Gastrocnemius medialis (tissue), 4 donors: ENCODE measurements at regions not wholly inside any gene's neighbourhood (a gene's known extent, or its start where the extent isn't known, plus 50 kb on each side); places are given as distances from the start of the nearest gene placed in this dataset.

Experiments used
- ATAC-seq, 2 donors: fragments of 150-250 bp; one replicate each; pipeline ENCODE4 v1.9.1; 2016
- DNase-seq, 2 donors: peaks; one replicate each; pipeline ENCODE4 v3.0.0-alpha.2; 2019
- H3K27ac ChIP-seq, 4 donors: fragments of 200-600 bp; sonication (generic); 1 replicate in 1 of 4; 2 replicates in 3 of 4; pipeline ENCODE4 v1.5.1; 2016 to 2018; ENCODE audit warnings: mild to moderate bottlenecking in 2 of 4, moderate library complexity in 1 of 4
- H3K27me3 ChIP-seq, 3 donors: fragments of 200-600 bp; sonication (generic) in 2 of 3; 1 replicate in 1 of 3; 2 replicates in 2 of 3; pipeline versions ENCODE4 v1.5.1 to v1.6.0; 2016 to 2019; ENCODE audit warnings: mild to moderate bottlenecking in 1 of 3, moderate library complexity in 1 of 3
- H3K36me3 ChIP-seq, 2 donors: fragments of 200-600 bp; sonication (generic) in 1 of 2; one replicate each; pipeline ENCODE4 v1.5.1; 2017 to 2018
- H3K4me1 ChIP-seq, 2 donors: fragments of 200-600 bp; sonication (generic) in 1 of 2; one replicate each; pipeline ENCODE4 v1.5.1; 2016 to 2017; ENCODE audit warnings: mild to moderate bottlenecking in 2 of 2
- H3K4me3 ChIP-seq, 4 donors: fragments of 200-600 bp; sonication (generic) in 3 of 4; 1 replicate in 1 of 4; 2 replicates in 3 of 4; pipeline ENCODE4 v1.5.1; 2016 to 2019; ENCODE audit warnings: mild to moderate bottlenecking in 2 of 4
- H3K9me3 ChIP-seq, 3 donors: fragments of 200-600 bp; sonication (generic) in 2 of 3; 1 replicate in 1 of 3; 2 replicates in 2 of 3; pipeline ENCODE4 v1.5.1; 2016 to 2019
- POLR2A ChIP-seq, 2 donors: fragments of 450-650 bp; IDR thresholded peaks; one replicate each; pipeline ENCODE4 v1.6.1; 2017; ENCODE audit warnings: antibody characterized with exemption in 2 of 2, mild to moderate bottlenecking in 2 of 2, moderate library complexity in 2 of 2
- in situ Hi-C, 4 donors: fragments of 200-750 bp; cut with MboI; loops; one replicate each; pipeline versions ENCODE4 v1.15.0 to v1.8.0; 2017; ENCODE audit warnings: low sequenced_read_pairs in 4 of 4
- intact Hi-C: fragments of 100-400 bp; cut with DNase I; formaldehyde crosslinking; loops from one replicate; pipeline ENCODE4 v1.15.1; 2023; ENCODE audit warnings: low total_unique reads
- TF ChIP-seq, protein P1 (sequence below), 5 experiments: fragments of 450-650 bp in 3 of 5; fragments of 200-600 bp in 2 of 5; sonication (generic) in 2 of 5; IDR thresholded peaks in 4 of 5; conservative IDR thresholded peaks in 1 of 5; 1 replicate in 4 of 5; 2 replicates in 1 of 5; pipeline ENCODE4 v1.5.1; 2016 to 2019; ENCODE audit warnings: antibody characterized with exemption in 5 of 5, mild to moderate bottlenecking in 3 of 5, moderate library complexity in 3 of 5

DNA sequence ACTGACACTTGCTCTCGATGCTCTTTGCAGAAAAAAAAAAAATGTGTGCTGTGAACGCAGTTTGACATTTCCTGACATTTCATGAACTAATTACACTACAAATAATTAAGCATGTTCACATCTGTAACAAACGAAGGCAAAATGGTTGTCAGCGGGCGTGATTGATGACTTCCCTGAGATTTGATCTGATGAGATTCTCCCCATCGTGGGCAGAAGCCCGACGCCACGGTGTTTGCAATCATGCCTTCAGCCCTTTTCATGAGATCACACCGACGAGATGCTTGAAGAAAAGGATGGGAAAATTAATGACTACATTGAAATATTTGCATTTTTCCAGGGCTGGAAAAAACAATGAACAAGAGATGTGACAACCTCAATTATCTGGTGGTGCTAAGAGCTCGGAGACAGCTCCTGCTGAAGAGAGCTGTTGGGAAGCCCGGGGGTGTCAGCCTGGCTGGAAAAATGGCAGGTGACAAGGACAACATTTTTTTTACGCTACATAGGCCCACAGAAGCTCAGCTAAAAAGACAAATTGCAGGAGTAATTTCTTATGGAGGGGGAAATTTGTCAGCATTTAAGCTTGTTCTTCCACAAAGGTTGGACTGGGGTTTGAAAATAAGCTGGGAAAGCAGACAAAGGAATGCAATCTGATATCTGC is 259.4 kb upstream of the IRX3 start:
- intact Hi-C loops = no loop called here
- H3K27me3 ChIP-seq = peaks cover 0 to 14% (median 0%) of the 10 kb centered on the region in 3 donors
- no peaks in the 10 kb centered on the region for H3K4me1 ChIP-seq
- no peak overlapping the region for H3K27ac ChIP-seq
- H3K4me3 ChIP-seq = no peak overlapping the region
- TF ChIP-seq, protein P1, sequence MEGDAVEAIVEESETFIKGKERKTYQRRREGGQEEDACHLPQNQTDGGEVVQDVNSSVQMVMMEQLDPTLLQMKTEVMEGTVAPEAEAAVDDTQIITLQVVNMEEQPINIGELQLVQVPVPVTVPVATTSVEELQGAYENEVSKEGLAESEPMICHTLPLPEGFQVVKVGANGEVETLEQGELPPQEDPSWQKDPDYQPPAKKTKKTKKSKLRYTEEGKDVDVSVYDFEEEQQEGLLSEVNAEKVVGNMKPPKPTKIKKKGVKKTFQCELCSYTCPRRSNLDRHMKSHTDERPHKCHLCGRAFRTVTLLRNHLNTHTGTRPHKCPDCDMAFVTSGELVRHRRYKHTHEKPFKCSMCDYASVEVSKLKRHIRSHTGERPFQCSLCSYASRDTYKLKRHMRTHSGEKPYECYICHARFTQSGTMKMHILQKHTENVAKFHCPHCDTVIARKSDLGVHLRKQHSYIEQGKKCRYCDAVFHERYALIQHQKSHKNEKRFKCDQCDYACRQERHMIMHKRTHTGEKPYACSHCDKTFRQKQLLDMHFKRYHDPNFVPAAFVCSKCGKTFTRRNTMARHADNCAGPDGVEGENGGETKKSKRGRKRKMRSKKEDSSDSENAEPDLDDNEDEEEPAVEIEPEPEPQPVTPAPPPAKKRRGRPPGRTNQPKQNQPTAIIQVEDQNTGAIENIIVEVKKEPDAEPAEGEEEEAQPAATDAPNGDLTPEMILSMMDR (IDR thresholded peaks at IDR 0.05 in 4 of 5, conservative IDR thresholded peaks at IDR 0.05 in 1 of 5) = no peak
- no peak for TF ChIP-seq POLR2A (IDR thresholded peaks at IDR 0.05)
- no peaks in the 10 kb centered on the region for H3K36me3 ChIP-seq
- in situ Hi-C loops = no loop called here
- no peaks in the 10 kb centered on the region for H3K9me3 ChIP-seq
- ATAC-seq (no peak), DNase-seq (no peak)

GRCh38 chr16:54544553-54545180 is 258.1 kb upstream of the IRX3 start:
- Histone ChIP-seq H3K4me3 (no peak overlapping the region), H3K9me3 (no peaks in the 10 kb centered on the region), H3K36me3 (no peaks in the 10 kb centered on the region), H3K4me1 (no peaks in the 10 kb centered on the region), H3K27ac (no peak overlapping the region), H3K27me3 (peaks cover 0 to 14% (median 0%) of the 10 kb centered on the region in 3 donors)
- ATAC-seq (no peak), DNase-seq (no peak)
- in situ Hi-C loops (no loop called here), intact Hi-C loops (no loop called here)
- TF ChIP-seq, protein P1 (IDR thresholded peaks at IDR 0.05 in 4 of 5, conservative IDR thresholded peaks at IDR 0.05 in 1 of 5) = no peak
- no peak for TF ChIP-seq POLR2A (IDR thresholded peaks at IDR 0.05)

DNA sequence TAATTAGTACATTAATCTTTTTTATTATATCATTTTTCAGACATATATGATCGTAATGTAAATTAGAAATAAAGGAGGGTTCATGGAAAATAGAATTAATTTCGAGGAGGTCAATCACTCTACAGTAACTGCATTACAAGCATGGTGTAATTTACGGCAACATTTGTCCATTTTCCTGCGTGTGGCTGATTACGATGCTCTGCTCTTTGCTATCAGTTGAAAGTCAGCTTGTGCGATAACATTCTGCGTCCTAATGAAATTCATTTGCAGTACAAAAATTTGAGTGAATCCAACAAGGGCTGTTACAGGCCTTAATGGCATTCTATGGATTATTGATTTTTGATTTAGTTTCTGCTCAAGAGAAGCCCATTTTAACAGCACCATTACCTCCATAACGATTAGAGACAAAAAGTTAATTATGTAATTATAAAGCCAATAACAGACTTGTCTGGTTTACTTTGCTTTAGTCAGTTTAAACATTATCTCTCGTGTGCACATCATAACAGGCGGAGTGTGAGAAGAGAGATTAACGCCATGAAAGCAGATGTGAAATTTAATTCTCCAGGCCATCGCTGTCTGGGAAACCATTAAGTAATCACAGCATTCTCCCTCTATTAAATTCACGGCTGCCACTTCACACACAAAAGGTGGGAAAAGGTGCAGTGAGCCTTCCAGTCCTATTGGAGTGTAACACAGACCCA is 256.4 kb upstream of the IRX3 start:
- no peak overlapping the region for H3K27ac ChIP-seq
- no peaks in the 10 kb centered on the region for H3K4me1 ChIP-seq
- intact Hi-C loops (no loop called here), in situ Hi-C loops (no loop called here)
- DNase-seq (no peak), ATAC-seq (no peak)
- H3K36me3 ChIP-seq = no peaks in the 10 kb centered on the region
- TF ChIP-seq POLR2A (IDR thresholded peaks at IDR 0.05) = no peak
- TF ChIP-seq, protein P1 (IDR thresholded peaks at IDR 0.05 in 4 of 5, conservative IDR thresholded peaks at IDR 0.05 in 1 of 5) = no peak
- H3K4me3 ChIP-seq = no peak overlapping the region
- peaks cover 0 to 14% (median 0%) of the 10 kb centered on the region in 3 donors for H3K27me3 ChIP-seq
- H3K9me3 ChIP-seq = no peaks in the 10 kb centered on the region

GRCh38 chr16:54540525-54541180 is 254.1 kb upstream of the IRX3 start:
- intact Hi-C loops = no loop called here
- in situ Hi-C loops = no loop called here
- no peaks in the 10 kb centered on the region for H3K9me3 ChIP-seq
- no peak overlapping the region for H3K4me3 ChIP-seq
- no peak overlapping the region for H3K27ac ChIP-seq
- H3K4me1 ChIP-seq = no peaks in the 10 kb centered on the region
- no peak for DNase-seq
- no peak for ATAC-seq
- no peaks in the 10 kb centered on the region for H3K27me3 ChIP-seq
- H3K36me3 ChIP-seq = no peaks in the 10 kb centered on the region
- TF ChIP-seq, protein P1 (IDR thresholded peaks at IDR 0.05 in 4 of 5, conservative IDR thresholded peaks at IDR 0.05 in 1 of 5) = no peak
- TF ChIP-seq POLR2A (IDR thresholded peaks at IDR 0.05) = no peak
